VCaP (cell line): ENCODE measurements at regions not wholly inside any gene's neighbourhood (a gene's known extent, or its start where the extent isn't known, plus 50 kb on each side); places are given as distances from the start of the nearest gene placed in this dataset.

Source experiments
- H3K27ac ChIP-seq: fragments of 450-650 bp; 2 replicates; pipeline ENCODE4 v1.5.1; 2017
- CTCF ChIP-seq: fragments of 450-650 bp; conservative IDR thresholded peaks from 2 replicates; pipeline ENCODE4 v1.5.1; 2017; ENCODE audit warnings: mild to moderate bottlenecking, moderate library complexity

- H3K27ac ChIP-seq, result no peak overlapping the region
- no peak for TF ChIP-seq CTCF
Observed at GRCh38 chr2:134185639-134186038, 68.2 kb upstream of the MGAT5 start.

GRCh38 chr2:134189009-134189720 lies 64.7 kb upstream of the MGAT5 start:
- TF ChIP-seq CTCF, result no peak
- H3K27ac ChIP-seq, result no peak overlapping the region

DNA sequence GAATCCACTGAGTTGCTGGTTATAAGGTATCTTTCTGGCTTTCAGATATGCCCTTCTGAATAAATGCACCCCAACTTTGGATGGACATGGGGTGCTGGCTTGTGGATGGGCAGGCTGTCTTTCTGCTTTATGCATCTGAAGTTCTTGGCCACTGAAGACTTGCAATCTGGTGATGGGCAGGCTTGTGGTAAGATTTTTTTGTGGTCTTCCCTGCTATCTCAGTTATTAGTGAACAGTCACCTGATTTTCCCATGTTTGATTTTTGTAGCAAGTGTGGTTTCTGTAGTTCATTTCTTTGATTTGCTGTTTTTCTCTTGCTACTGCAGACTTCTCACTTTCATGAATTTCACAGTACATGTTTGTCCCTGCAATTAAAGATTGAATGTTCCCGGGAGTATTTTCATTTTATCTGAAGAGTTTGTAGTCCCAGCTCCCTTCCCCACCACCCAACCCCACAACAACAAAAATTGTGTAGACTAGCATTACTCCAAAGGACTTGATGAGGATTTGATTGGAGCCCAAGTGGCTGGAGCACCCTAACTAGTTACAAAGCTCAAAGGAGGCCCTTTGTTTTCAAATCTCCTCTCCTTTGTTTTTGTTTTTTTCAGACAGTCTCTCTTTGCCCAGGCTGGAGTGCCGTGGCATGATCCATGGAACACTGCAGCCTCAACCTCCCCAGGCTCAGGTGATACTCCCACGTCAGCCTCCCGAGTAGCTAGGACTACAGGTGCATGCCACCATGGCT lies 63.6 kb upstream of the MGAT5 start:
- H3K27ac ChIP-seq, result no peak overlapping the region
- TF ChIP-seq CTCF, result no peak

DNA sequence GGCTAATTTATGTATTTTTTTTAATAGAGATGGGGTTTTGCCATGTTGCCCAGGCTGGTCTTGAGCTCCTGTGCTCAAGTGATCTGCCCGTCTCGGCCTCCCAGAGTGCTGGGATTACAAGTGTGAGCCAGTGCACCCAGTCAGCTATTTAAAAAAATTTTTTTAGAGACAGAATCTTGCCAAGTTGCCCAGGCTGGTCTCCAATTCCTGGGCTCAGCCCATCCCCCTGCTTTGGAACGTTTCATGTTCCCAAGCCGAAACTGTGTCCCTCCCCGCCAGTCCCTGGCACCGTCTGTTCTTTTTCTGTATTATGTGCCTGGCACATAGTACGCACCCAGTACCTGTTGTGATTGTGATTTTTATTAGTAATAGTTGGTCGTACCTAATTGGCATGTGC lies 63.1 kb upstream of the MGAT5 start:
- no peak overlapping the region for H3K27ac ChIP-seq
- no peak for TF ChIP-seq CTCF

GRCh38 chr2:134191835-134192234 lies 62.0 kb upstream of the MGAT5 start:
- H3K27ac ChIP-seq, result no peak overlapping the region
- TF ChIP-seq CTCF, result no peak

GRCh38 chr2:134193006-134193405 lies 60.9 kb upstream of the MGAT5 start:
- no peak overlapping the region for H3K27ac ChIP-seq
- TF ChIP-seq CTCF, result no peak

GRCh38 chr2:134194519-134194918 lies 59.4 kb upstream of the MGAT5 start:
- no peak for TF ChIP-seq CTCF
- no peak overlapping the region for H3K27ac ChIP-seq
